Panc1 (cell line): ENCODE measurements at regions not wholly inside any gene's neighbourhood (a gene's known extent, or its start where the extent isn't known, plus 50 kb on each side); places are given as distances from the start of the nearest gene placed in this dataset.

Experiments
- CTCF ChIP-seq: fragments of 450-650 bp; IDR thresholded peaks from 2 replicates; pipeline ENCODE4 v1.5.1; 2017; ENCODE audit warnings: mild to moderate bottlenecking
- POLR2AphosphoS5 ChIP-seq: IDR thresholded peaks from 2 replicates; pipeline ENCODE4 v1.6.1; 2012; ENCODE audit warnings: mild to moderate bottlenecking, low read depth, low read length, moderate library complexity
- REST ChIP-seq, 2 experiments: IDR thresholded peaks; 2 replicates each; pipeline ENCODE4 v1.6.1; 2011 to 2012; ENCODE audit warnings: low read depth in 2 of 2, control low read depth in 1 of 2, low read length in 1 of 2, mild to moderate bottlenecking in 1 of 2, moderate library complexity in 1 of 2; ENCODE audit not compliant: insufficient read depth in 1 of 2
- SIN3A ChIP-seq: IDR thresholded peaks from 2 replicates; pipeline ENCODE4 v1.6.1; 2012; ENCODE audit warnings: low read depth, mild to moderate bottlenecking, low read length, moderate library complexity, borderline replicate concordance; ENCODE audit not compliant: insufficient read depth
- TCF7L2 ChIP-seq: IDR thresholded peaks from 2 replicates; pipeline ENCODE4 v1.6.1; 2011; ENCODE audit warnings: mild to moderate bottlenecking, low read depth, low read length, inconsistent platforms

GRCh38 chr5:124315741-124316415 is 430.6 kb downstream of the ZNF608 start:
- TF ChIP-seq CTCF (no peak), POLR2AphosphoS5 (no peak), REST (IDR thresholded peaks at IDR 0.05; ENCODE audit: insufficient read depth in 1 of 2, low read depth in 2 of 2, low read length in 1 of 2) (no peak), TCF7L2 (no peak), SIN3A (no peak)
